HG03432 (cell line): ENCODE measurements at regions not wholly inside any gene's neighbourhood (a gene's known extent, or its start where the extent isn't known, plus 50 kb on each side); places are given as distances from the start of the nearest gene placed in this dataset.
"Not testable (repeated sequence)": the region's sequence is repeated elsewhere in the genome, so short reads cannot be mapped to it uniquely, and the experiment has no call there.

Experiments used
- ATAC-seq: cut with Tn5 transposase; IDR thresholded peaks from one replicate; pipeline ENCODE4 v1.9.1; 2021; ENCODE audit warnings: mild to moderate bottlenecking, moderate library complexity; ENCODE audit not compliant: unreplicated experiment

- ATAC-seq, result not testable (repeated sequence)
These were observed 59.5 kb upstream of the SERP2 start for GRCh38 chr13:44314160-44314559.

GRCh38 chr13:44317752-44318151 lies 55.9 kb upstream of the SERP2 start:
- no peak for ATAC-seq

- no peak for ATAC-seq
These were observed 55.5 kb upstream of the SERP2 start for GRCh38 chr13:44318161-44318560.

GRCh38 chr13:44320611-44321010 lies 53.0 kb upstream of the SERP2 start:
- no peak for ATAC-seq

GRCh38 chr13:44321961-44322360 lies 51.7 kb upstream of the SERP2 start:
- ATAC-seq, result no peak

- no peak for ATAC-seq
These were observed 50.7 kb upstream of the SERP2 start for GRCh38 chr13:44322928-44323327.

- no peak for ATAC-seq
These were observed 49.9 kb upstream of the SERP2 start for GRCh38 chr13:44323754-44324153.
